ENCODE measurements at regions not wholly inside any gene's neighbourhood (a gene's known extent, or its start where the extent isn't known, plus 50 kb on each side); places are given as distances from the start of the nearest gene placed in this dataset.
"Not testable (repeated sequence)": the region's sequence is repeated elsewhere in the genome, so short reads cannot be mapped to it uniquely, and the experiment has no call there.

GRCh38 chr5:1636981-1637638 is 113.3 kb upstream of the LPCAT1 start:
- no peak for DNase-seq (ENCODE audit: low spot score)

GRCh38 chr5:1636208-1636770 is 112.5 kb upstream of the LPCAT1 start:
- not testable (repeated sequence) for DNase-seq (ENCODE audit: low spot score)

- DNase-seq (ENCODE audit: low spot score) = not testable (repeated sequence)
Observed at GRCh38 chr5:1635477-1635876, 111.7 kb upstream of the LPCAT1 start.

GRCh38 chr5:1634337-1634661 is 110.5 kb upstream of the LPCAT1 start:
- no peak for DNase-seq (ENCODE audit: low spot score)

- peak; percentile 80 for DNase-seq (ENCODE audit: low spot score)
Observed at GRCh38 chr5:1633605-1634336, 110.0 kb upstream of the LPCAT1 start.

- DNase-seq (ENCODE audit: low spot score) = not testable (repeated sequence)
Observed at GRCh38 chr5:1631004-1631403, 107.2 kb upstream of the LPCAT1 start.

- DNase-seq (ENCODE audit: low spot score) = not testable (repeated sequence)
Observed at GRCh38 chr5:1626397-1626796, 102.6 kb upstream of the LPCAT1 start.

- DNase-seq (ENCODE audit: low spot score) = not testable (repeated sequence)
Observed at GRCh38 chr5:1619531-1619930, 95.8 kb upstream of the LPCAT1 start.

GRCh38 chr5:1618296-1618865 is 94.6 kb upstream of the LPCAT1 start:
- not testable (repeated sequence) for DNase-seq (ENCODE audit: low spot score)

- not testable (repeated sequence) for DNase-seq (ENCODE audit: low spot score)
Observed at GRCh38 chr5:1617236-1617755, 93.5 kb upstream of the LPCAT1 start.

GRCh38 chr5:1613515-1613914 is 89.8 kb upstream of the LPCAT1 start:
- DNase-seq (ENCODE audit: low spot score) = not testable (repeated sequence)

- not testable (repeated sequence) for DNase-seq (ENCODE audit: low spot score)
Observed at GRCh38 chr5:1610526-1610925, 86.8 kb upstream of the LPCAT1 start.

GRCh38 chr5:1609111-1609510 is 85.4 kb upstream of the LPCAT1 start:
- DNase-seq (ENCODE audit: low spot score) = not testable (repeated sequence)

GRCh38 chr5:1608336-1608735 is 84.6 kb upstream of the LPCAT1 start:
- DNase-seq (ENCODE audit: low spot score) = not testable (repeated sequence)

- not testable (repeated sequence) for DNase-seq (ENCODE audit: low spot score)
Observed at GRCh38 chr5:1606951-1607350, 83.2 kb upstream of the LPCAT1 start.

GRCh38 chr5:1603916-1604315 is 80.2 kb upstream of the LPCAT1 start:
- not testable (repeated sequence) for DNase-seq (ENCODE audit: low spot score)

- not testable (repeated sequence) for DNase-seq (ENCODE audit: low spot score)
Observed at GRCh38 chr5:1601565-1601964, 77.8 kb upstream of the LPCAT1 start.

- DNase-seq (ENCODE audit: low spot score) = not testable (repeated sequence)
Observed at GRCh38 chr5:1598950-1599737, 75.4 kb upstream of the LPCAT1 start.

- not testable (repeated sequence) for DNase-seq (ENCODE audit: low spot score)
Observed at GRCh38 chr5:1597093-1597473, 73.3 kb upstream of the LPCAT1 start.

- not testable (repeated sequence) for DNase-seq (ENCODE audit: low spot score)
Observed at GRCh38 chr5:1596462-1597092, 72.8 kb upstream of the LPCAT1 start.

Data from mucosa of gallbladder (tissue), 1 donor.